Amygdala (tissue), 56 donors: ENCODE measurements at regions not wholly inside any gene's neighbourhood (a gene's known extent, or its start where the extent isn't known, plus 50 kb on each side); places are given as distances from the start of the nearest gene placed in this dataset.
"Not testable (repeated sequence)": the region's sequence is repeated elsewhere in the genome, so short reads cannot be mapped to it uniquely, and the experiment has no call there.

ENCODE experiments used
- DNase-seq, 56 donors: peaks; one replicate each; lab custom pipeline; 2025; lab: John Stamatoyannopoulos, UW

- no peak for DNase-seq
Measured at GRCh38 chr13:98075048-98075447, 67.8 kb upstream of the FARP1 start.

- not testable (repeated sequence) for DNase-seq
Measured at GRCh38 chr13:98076309-98076708, 66.6 kb upstream of the FARP1 start.

- DNase-seq = no peak
Measured at GRCh38 chr13:98080280-98080679, 62.6 kb upstream of the FARP1 start.

GRCh38 chr13:98083507-98083906 is 59.4 kb upstream of the FARP1 start:
- DNase-seq = no peak

- DNase-seq = no peak
Measured at GRCh38 chr13:98083936-98084335, 59.0 kb upstream of the FARP1 start.

- peak in 1 of 56 donors; percentile 2 for DNase-seq
Measured at GRCh38 chr13:98089246-98089645, 53.6 kb upstream of the FARP1 start.

GRCh38 chr13:98092888-98093287 is 50.0 kb upstream of the FARP1 start:
- no peak for DNase-seq
